Hepatocyte (in vitro differentiated cells): ENCODE measurements at regions not wholly inside any gene's neighbourhood (a gene's known extent, or its start where the extent isn't known, plus 50 kb on each side); places are given as distances from the start of the nearest gene placed in this dataset.

Experiments used
- DNase-seq: peaks from one replicate; pipeline ENCODE4 v3.0.0-alpha.2; 2016; ENCODE audit warnings: low spot score
- H2AFZ ChIP-seq: fragments of 200-600 bp; sonication (generic); 2 replicates; pipeline ENCODE4 v1.6.0; 2016; ENCODE audit warnings: antibody characterized with exemption, mild to moderate bottlenecking
- H3K27ac ChIP-seq: fragments of 200-600 bp; sonication (generic); 2 replicates; pipeline ENCODE4 v1.5.1; 2016; ENCODE audit warnings: mild to moderate bottlenecking
- H3K27me3 ChIP-seq: fragments of 200-600 bp; sonication (generic); 2 replicates; pipeline ENCODE4 v1.6.1; 2016
- H3K36me3 ChIP-seq: fragments of 200-600 bp; sonication (generic); replicated peaks from 2 replicates; pipeline ENCODE4 v1.5.1; 2016; ENCODE audit warnings: low read depth; ENCODE audit not compliant: insufficient read depth
- H3K4me1 ChIP-seq: fragments of 200-600 bp; sonication (generic); 2 replicates; pipeline ENCODE4 v1.5.1; 2016; ENCODE audit warnings: mild to moderate bottlenecking, moderate library complexity; ENCODE audit not compliant: insufficient read depth
- H3K4me2 ChIP-seq: fragments of 200-600 bp; sonication (generic); 2 replicates; pipeline ENCODE4 v1.6.0; 2016
- H3K4me3 ChIP-seq: fragments of 200-600 bp; sonication (generic); 2 replicates; pipeline ENCODE4 v1.5.1; 2016; ENCODE audit warnings: mild to moderate bottlenecking
- H3K79me2 ChIP-seq: fragments of 200-600 bp; sonication (generic); 2 replicates; pipeline ENCODE4 v1.6.0; 2017; ENCODE audit warnings: mild to moderate bottlenecking
- H3K9me2 ChIP-seq: fragments of 200-600 bp; sonication (generic); replicated peaks from 2 replicates; pipeline ENCODE4 v1.6.0; 2017; ENCODE audit warnings: mild to moderate bottlenecking; ENCODE audit not compliant: insufficient read depth
- H3K9me3 ChIP-seq: fragments of 200-600 bp; sonication (generic); 2 replicates; pipeline ENCODE4 v1.5.1; 2016; ENCODE audit warnings: low read depth, mild to moderate bottlenecking
- H4K20me1 ChIP-seq: fragments of 200-600 bp; sonication (generic); 2 replicates; pipeline ENCODE4 v1.6.0; 2016; ENCODE audit warnings: mild to moderate bottlenecking; ENCODE audit not compliant: insufficient read depth, poor library complexity, severe bottlenecking
- CTCF ChIP-seq: fragments of 200-600 bp; sonication (generic); IDR thresholded peaks from 2 replicates; pipeline ENCODE4 v1.5.1; 2016; ENCODE audit warnings: antibody characterized with exemption, mild to moderate bottlenecking; ENCODE audit not compliant: poor library complexity
- EZH2 ChIP-seq: fragments of 200-600 bp; sonication (generic); IDR thresholded peaks from 2 replicates; pipeline ENCODE4 v1.6.1; 2016; ENCODE audit warnings: antibody characterized with exemption, mild to moderate bottlenecking, borderline replicate concordance
- EZH2phosphoT487 ChIP-seq: fragments of 200-600 bp; sonication (generic); IDR thresholded peaks from one replicate; pipeline ENCODE4 v1.6.1; 2018; ENCODE audit warnings: antibody characterized with exemption, mild to moderate bottlenecking, low read depth, moderate library complexity; ENCODE audit not compliant: unreplicated experiment, severe bottlenecking
- WGBS: methylation state at CpG from one replicate; pipeline ENCODE4 v1.1.6; 2016; ENCODE audit warnings: low lambda C conversion rate; ENCODE audit errors: missing lambda C conversion rate; 5-methylcytosine and 5-hydroxymethylcytosine counted together

GRCh38 chr6:123712831-123713230, 76.1 kb upstream of the TRDN start:
- WGBS: 65% methylated on average over 3 of the region's 3 CpGs
- Histone ChIP-seq H3K27ac (no peak overlapping the region), H3K79me2 (no peaks in the 10 kb centered on the region), H3K4me3 (no peak overlapping the region), H3K4me2 (no peak overlapping the region), H4K20me1 (no peaks in the 10 kb centered on the region), H3K27me3 (no peaks in the 10 kb centered on the region), H3K36me3 (no peaks in the 10 kb centered on the region), H2AFZ (no peak overlapping the region), H3K4me1 (no peaks in the 10 kb centered on the region), H3K9me3 (no peaks in the 10 kb centered on the region), H3K9me2 (no peaks in the 10 kb centered on the region)
- TF ChIP-seq CTCF: no peak
- no peak for TF ChIP-seq EZH2
- no peak for TF ChIP-seq EZH2phosphoT487
- DNase-seq: no peak

GRCh38 chr6:123702943-123703342, 66.2 kb upstream of the TRDN start:
- H3K9me3 ChIP-seq: no peaks in the 10 kb centered on the region
- H4K20me1 ChIP-seq: no peaks in the 10 kb centered on the region
- no peaks in the 10 kb centered on the region for H3K4me1 ChIP-seq
- H3K4me2 ChIP-seq: no peak overlapping the region
- TF ChIP-seq EZH2 (no peak), CTCF (no peak), EZH2phosphoT487 (no peak)
- no peaks in the 10 kb centered on the region for H3K27me3 ChIP-seq
- WGBS: 92% methylated on average over 3 of the region's 3 CpGs
- no peaks in the 10 kb centered on the region for H3K36me3 ChIP-seq
- no peak overlapping the region for H3K4me3 ChIP-seq
- H2AFZ ChIP-seq: no peak overlapping the region
- H3K79me2 ChIP-seq: no peaks in the 10 kb centered on the region
- DNase-seq: no peak
- H3K9me2 ChIP-seq: no peaks in the 10 kb centered on the region
- no peak overlapping the region for H3K27ac ChIP-seq

GRCh38 chr6:123687864-123688263, 51.1 kb upstream of the TRDN start:
- no peaks in the 10 kb centered on the region for H3K36me3 ChIP-seq
- no peaks in the 10 kb centered on the region for H4K20me1 ChIP-seq
- no peak overlapping the region for H3K4me3 ChIP-seq
- no peaks in the 10 kb centered on the region for H3K79me2 ChIP-seq
- no peaks in the 10 kb centered on the region for H3K9me2 ChIP-seq
- TF ChIP-seq EZH2 (no peak), CTCF (no peak), EZH2phosphoT487 (no peak)
- WGBS: 73% methylated on average over 1 of the region's 1 CpG
- DNase-seq: no peak
- no peak overlapping the region for H3K4me2 ChIP-seq
- H2AFZ ChIP-seq: no peak overlapping the region
- H3K27me3 ChIP-seq: no peaks in the 10 kb centered on the region
- H3K27ac ChIP-seq: no peak overlapping the region
- no peaks in the 10 kb centered on the region for H3K9me3 ChIP-seq
- H3K4me1 ChIP-seq: no peaks in the 10 kb centered on the region
